ENCODE measurements at regions not wholly inside any gene's neighbourhood (a gene's known extent, or its start where the extent isn't known, plus 50 kb on each side); places are given as distances from the start of the nearest gene placed in this dataset.

DNA sequence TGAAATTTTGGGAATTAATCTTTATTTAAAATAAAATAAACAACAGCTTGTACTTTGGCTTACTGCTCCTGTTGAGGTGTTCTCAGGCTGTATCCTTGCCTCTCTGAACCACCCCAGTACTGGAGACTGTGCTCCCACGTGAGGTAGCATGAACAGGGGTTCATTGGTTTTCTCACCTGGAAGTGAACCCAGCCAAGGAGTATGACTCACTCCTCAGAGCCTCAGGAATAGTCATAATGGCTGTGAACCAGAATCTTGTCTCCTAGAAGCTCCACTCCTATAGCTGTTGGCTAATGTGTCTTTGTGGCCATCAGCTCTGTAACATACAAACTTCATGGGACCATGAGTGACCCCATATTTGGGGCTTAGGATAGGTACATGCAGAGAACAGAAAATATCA, 122.5 kb upstream of the ST8SIA2 start (continued):
- TF ChIP-seq ZNF561 (tag by site-specific recombination; IDR thresholded peaks at IDR 0.05; ENCODE audit: borderline replicate concordance): no peak
- TF ChIP-seq ZSCAN30 (tag by site-specific recombination; IDR thresholded peaks at IDR 0.05): no peak

DNA sequence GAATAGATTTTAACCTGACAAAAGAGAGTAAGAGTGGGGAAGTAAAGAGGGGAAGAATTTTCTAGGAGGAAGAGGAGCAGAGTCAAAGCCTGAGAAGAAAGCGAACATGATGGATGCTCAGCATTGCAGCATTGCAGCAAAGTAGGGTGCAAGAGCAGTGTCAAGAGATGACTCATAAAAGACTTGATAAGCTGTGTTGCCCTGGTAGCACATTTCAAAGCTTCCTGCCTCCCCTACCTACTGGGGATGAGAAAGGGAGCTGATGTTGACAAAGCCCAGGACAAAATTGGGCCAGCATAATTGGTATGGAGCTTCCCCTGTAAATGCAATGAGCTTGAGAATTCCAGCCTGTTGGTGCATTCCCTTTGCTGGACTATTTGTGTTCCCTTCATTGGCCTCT, 121.6 kb upstream of the ST8SIA2 start:
- Histone ChIP-seq H3K9me3 (ENCODE audit: control insufficient read depth, insufficient read depth, low read depth, low read length) (no peaks in the 10 kb centered on the region), H3K4me3 (ENCODE audit: low read depth, low read length) (no peak overlapping the region), H3K4me1 (ENCODE audit: control insufficient read depth, insufficient read depth, low read length) (no peaks in the 10 kb centered on the region), H3K36me3 (ENCODE audit: control insufficient read depth in 2 of 2, insufficient read depth in 1 of 2, low read length in 2 of 2) (no peaks in the 10 kb centered on the region), H3K27ac (ENCODE audit: extremely low read depth, low read depth, low read length) (no peak overlapping the region)
- TF ChIP-seq ZNF324 (tag by site-specific recombination; IDR thresholded peaks at IDR 0.05) (no peak), ZFP41 (tag by site-specific recombination; IDR thresholded peaks at IDR 0.05; ENCODE audit: borderline replicate concordance) (no peak), ZNF16 (tag by site-specific recombination; IDR thresholded peaks at IDR 0.05; ENCODE audit: low read depth) (no peak), MZF1 (tag by site-specific recombination; IDR thresholded peaks at IDR 0.05; ENCODE audit: borderline replicate concordance) (no peak), GLIS1 (tag by site-specific recombination; IDR thresholded peaks at IDR 0.05) (no peak), ZIC2 (tag by site-specific recombination; IDR thresholded peaks at IDR 0.05) (no peak), ZNF274 (IDR thresholded peaks at IDR 0.05; ENCODE audit: low read length) (no peak), ZNF274 (tag by site-specific recombination; IDR thresholded peaks at IDR 0.05; ENCODE audit: borderline replicate concordance) (no peak), ZNF777 (tag by site-specific recombination; IDR thresholded peaks at IDR 0.05; ENCODE audit: borderline replicate concordance) (no peak)
- TF ChIP-seq, protein P1, sequence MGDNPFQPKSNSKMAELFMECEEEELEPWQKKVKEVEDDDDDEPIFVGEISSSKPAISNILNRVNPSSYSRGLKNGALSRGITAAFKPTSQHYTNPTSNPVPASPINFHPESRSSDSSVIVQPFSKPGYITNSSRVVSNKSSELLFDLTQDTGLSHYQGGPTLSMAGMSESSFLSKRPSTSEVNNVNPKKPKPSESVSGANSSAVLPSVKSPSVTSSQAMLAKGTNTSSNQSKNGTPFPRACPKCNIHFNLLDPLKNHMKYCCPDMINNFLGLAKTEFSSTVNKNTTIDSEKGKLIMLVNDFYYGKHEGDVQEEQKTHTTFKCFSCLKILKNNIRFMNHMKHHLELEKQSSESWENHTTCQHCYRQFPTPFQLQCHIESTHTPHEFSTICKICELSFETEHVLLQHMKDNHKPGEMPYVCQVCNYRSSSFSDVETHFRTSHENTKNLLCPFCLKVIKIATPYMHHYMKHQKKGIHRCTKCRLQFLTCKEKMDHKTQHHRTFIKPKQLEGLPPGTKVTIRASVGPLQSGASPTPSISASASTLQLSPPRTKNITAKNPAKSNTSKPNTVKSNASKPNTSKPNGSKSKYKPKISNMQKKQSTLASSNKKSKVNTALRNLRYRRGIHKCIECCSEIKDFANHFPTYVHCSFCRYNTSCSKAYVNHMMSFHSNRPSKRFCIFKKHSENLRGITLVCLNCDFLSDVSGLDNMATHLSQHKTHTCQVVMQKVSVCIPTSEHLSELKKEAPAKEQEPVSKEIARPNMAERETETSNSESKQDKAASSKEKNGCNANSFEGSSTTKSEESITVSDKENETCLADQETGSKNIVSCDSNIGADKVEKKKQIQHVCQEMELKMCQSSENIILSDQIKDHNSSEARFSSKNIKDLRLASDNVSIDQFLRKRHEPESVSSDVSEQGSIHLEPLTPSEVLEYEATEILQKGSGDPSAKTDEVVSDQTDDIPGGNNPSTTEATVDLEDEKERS (tag by site-specific recombination; IDR thresholded peaks at IDR 0.05): no peak
- TF ChIP-seq, protein P2, sequence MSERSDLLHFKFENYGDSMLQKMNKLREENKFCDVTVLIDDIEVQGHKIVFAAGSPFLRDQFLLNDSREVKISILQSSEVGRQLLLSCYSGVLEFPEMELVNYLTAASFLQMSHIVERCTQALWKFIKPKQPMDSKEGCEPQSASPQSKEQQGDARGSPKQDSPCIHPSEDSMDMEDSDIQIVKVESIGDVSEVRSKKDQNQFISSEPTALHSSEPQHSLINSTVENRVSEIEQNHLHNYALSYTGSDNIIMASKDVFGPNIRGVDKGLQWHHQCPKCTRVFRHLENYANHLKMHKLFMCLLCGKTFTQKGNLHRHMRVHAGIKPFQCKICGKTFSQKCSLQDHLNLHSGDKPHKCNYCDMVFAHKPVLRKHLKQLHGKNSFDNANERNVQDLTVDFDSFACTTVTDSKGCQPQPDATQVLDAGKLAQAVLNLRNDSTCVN (tag by site-specific recombination; optimal IDR thresholded peaks at IDR 0.05): no peak
- POLR2A ChIA-PET: no interaction called here
- CTCF ChIA-PET: interaction anchor here (0.6 to 1.6 kb wide), 2 partner anchors 175 to 387 kb away, joined by 3 to 5 read pairs; no protein-coding TSS in a partner anchor

DNA sequence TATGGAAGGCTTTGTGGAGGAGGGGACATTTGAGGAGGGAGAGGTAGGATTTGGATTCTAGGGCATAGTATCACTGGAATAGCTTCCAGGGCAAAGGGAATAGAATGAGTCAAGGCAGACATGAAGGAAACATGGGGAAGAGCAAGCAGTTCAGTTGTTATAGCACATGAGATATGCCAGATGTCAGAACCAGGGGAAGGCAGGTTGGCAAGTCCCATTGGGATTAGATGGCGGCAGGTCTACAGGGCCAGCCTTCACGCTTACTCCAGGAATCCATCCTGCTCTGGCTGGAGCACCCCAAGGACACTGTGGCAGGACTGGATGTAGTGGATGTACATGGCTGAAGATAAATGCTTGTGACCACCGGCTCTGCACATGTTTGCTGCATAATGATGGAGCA, 120.4 kb upstream of the ST8SIA2 start:
- no peak overlapping the region for H3K27ac ChIP-seq (ENCODE audit: extremely low read depth, low read depth, low read length)
- H3K36me3 ChIP-seq (ENCODE audit: control insufficient read depth in 2 of 2, insufficient read depth in 1 of 2, low read length in 2 of 2): no peaks in the 10 kb centered on the region
- ChIA-PET POLR2A (no interaction called here), CTCF (interaction anchor here (0.6 kb wide), 1 partner anchor 177 kb away, joined by 3 read pairs; no protein-coding TSS in a partner anchor)
- TF ChIP-seq, protein P3, sequence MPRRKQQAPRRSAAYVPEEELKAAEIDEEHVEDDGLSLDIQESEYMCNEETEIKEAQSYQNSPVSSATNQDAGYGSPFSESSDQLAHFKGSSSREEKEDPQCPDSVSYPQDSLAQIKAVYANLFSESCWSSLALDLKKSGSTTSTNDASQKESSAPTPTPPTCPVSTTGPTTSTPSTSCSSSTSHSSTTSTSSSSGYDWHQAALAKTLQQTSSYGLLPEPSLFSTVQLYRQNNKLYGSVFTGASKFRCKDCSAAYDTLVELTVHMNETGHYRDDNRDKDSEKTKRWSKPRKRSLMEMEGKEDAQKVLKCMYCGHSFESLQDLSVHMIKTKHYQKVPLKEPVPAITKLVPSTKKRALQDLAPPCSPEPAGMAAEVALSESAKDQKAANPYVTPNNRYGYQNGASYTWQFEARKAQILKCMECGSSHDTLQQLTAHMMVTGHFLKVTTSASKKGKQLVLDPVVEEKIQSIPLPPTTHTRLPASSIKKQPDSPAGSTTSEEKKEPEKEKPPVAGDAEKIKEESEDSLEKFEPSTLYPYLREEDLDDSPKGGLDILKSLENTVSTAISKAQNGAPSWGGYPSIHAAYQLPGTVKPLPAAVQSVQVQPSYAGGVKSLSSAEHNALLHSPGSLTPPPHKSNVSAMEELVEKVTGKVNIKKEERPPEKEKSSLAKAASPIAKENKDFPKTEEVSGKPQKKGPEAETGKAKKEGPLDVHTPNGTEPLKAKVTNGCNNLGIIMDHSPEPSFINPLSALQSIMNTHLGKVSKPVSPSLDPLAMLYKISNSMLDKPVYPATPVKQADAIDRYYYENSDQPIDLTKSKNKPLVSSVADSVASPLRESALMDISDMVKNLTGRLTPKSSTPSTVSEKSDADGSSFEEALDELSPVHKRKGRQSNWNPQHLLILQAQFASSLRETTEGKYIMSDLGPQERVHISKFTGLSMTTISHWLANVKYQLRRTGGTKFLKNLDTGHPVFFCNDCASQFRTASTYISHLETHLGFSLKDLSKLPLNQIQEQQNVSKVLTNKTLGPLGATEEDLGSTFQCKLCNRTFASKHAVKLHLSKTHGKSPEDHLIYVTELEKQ (tag by site-specific recombination; IDR thresholded peaks at IDR 0.05; ENCODE audit: borderline replicate concordance): no peak
- TF ChIP-seq BCL11B (tag by site-specific recombination; IDR thresholded peaks at IDR 0.05; ENCODE audit: low read depth) (no peak), ZNF350 (tag by site-specific recombination; IDR thresholded peaks at IDR 0.05) (no peak), ZIC2 (tag by site-specific recombination; IDR thresholded peaks at IDR 0.05) (no peak)
- H3K4me1 ChIP-seq (ENCODE audit: control insufficient read depth, insufficient read depth, low read length): no peaks in the 10 kb centered on the region
- H3K9me3 ChIP-seq (ENCODE audit: control insufficient read depth, insufficient read depth, low read depth, low read length): no peaks in the 10 kb centered on the region
- no peak overlapping the region for H3K4me3 ChIP-seq (ENCODE audit: low read depth, low read length)

Measured in HEK293 (cell line).